PC-9 (cell line): ENCODE measurements at regions not wholly inside any gene's neighbourhood (a gene's known extent, or its start where the extent isn't known, plus 50 kb on each side); places are given as distances from the start of the nearest gene placed in this dataset.

Source experiments
- EZH2 ChIP-seq: fragments of 200-600 bp; sonication (generic); IDR thresholded peaks from 2 replicates; pipeline ENCODE4 v1.8.0; 2017; ENCODE audit warnings: antibody characterized with exemption, low read depth
- TF ChIP-seq, protein P1 (sequence below): fragments of 200-600 bp; sonication (generic); conservative IDR thresholded peaks from 2 replicates; pipeline ENCODE4 v1.6.1; 2017; ENCODE audit warnings: mixed run types, antibody characterized with exemption, mild to moderate bottlenecking, moderate library complexity

GRCh38 chr1:82463951-82464350, 663.2 kb downstream of the ADGRL2 start:
- TF ChIP-seq, protein P1, sequence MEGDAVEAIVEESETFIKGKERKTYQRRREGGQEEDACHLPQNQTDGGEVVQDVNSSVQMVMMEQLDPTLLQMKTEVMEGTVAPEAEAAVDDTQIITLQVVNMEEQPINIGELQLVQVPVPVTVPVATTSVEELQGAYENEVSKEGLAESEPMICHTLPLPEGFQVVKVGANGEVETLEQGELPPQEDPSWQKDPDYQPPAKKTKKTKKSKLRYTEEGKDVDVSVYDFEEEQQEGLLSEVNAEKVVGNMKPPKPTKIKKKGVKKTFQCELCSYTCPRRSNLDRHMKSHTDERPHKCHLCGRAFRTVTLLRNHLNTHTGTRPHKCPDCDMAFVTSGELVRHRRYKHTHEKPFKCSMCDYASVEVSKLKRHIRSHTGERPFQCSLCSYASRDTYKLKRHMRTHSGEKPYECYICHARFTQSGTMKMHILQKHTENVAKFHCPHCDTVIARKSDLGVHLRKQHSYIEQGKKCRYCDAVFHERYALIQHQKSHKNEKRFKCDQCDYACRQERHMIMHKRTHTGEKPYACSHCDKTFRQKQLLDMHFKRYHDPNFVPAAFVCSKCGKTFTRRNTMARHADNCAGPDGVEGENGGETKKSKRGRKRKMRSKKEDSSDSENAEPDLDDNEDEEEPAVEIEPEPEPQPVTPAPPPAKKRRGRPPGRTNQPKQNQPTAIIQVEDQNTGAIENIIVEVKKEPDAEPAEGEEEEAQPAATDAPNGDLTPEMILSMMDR = no peak
- TF ChIP-seq EZH2 = no peak
